A673 (cell line): ENCODE measurements at regions not wholly inside any gene's neighbourhood (a gene's known extent, or its start where the extent isn't known, plus 50 kb on each side); places are given as distances from the start of the nearest gene placed in this dataset.

ENCODE experiments used
- EZH2 ChIP-seq: fragments of 200-600 bp; sonication (generic); IDR thresholded peaks from 2 replicates; pipeline ENCODE4 v1.6.1; 2017; ENCODE audit warnings: borderline replicate concordance, low read depth, mild to moderate bottlenecking, mixed read lengths, antibody characterized with exemption, low read length; ENCODE audit not compliant: poor library complexity, severe bottlenecking
- TF ChIP-seq, protein P1 (sequence below): fragments of 300-800, 200-600 bp; sonication (generic); conservative IDR thresholded peaks from 2 replicates; pipeline ENCODE4 v1.5.1; 2017; ENCODE audit warnings: low read depth, mild to moderate bottlenecking, antibody characterized with exemption, low read length, moderate library complexity, mixed read lengths

DNA sequence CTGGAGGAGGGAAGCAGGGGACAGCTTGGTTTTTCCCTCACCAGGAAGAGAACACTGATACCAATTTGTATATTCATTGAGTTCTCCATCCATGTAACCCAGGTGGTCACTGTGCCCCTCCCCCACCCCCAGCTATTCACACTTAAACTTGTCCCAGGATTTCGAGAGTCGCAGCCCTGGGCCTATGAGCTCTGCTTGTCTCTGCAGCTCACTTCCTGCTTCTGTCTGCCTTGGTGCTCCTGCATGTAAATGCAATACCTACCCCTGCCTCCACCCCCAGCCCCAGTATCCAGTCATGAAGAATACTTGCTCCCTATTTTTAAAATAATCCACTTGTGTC is 452.2 kb downstream of the BCL11B start:
- TF ChIP-seq EZH2 = no peak
- TF ChIP-seq, protein P1, sequence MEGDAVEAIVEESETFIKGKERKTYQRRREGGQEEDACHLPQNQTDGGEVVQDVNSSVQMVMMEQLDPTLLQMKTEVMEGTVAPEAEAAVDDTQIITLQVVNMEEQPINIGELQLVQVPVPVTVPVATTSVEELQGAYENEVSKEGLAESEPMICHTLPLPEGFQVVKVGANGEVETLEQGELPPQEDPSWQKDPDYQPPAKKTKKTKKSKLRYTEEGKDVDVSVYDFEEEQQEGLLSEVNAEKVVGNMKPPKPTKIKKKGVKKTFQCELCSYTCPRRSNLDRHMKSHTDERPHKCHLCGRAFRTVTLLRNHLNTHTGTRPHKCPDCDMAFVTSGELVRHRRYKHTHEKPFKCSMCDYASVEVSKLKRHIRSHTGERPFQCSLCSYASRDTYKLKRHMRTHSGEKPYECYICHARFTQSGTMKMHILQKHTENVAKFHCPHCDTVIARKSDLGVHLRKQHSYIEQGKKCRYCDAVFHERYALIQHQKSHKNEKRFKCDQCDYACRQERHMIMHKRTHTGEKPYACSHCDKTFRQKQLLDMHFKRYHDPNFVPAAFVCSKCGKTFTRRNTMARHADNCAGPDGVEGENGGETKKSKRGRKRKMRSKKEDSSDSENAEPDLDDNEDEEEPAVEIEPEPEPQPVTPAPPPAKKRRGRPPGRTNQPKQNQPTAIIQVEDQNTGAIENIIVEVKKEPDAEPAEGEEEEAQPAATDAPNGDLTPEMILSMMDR = no peak
